NCI-H774 (cell line): ENCODE measurements at regions not wholly inside any gene's neighbourhood (a gene's known extent, or its start where the extent isn't known, plus 50 kb on each side); places are given as distances from the start of the nearest gene placed in this dataset.

Source experiments
- DNase-seq: peaks from one replicate; lab custom pipeline; 2025; lab: John Stamatoyannopoulos, UW

DNA sequence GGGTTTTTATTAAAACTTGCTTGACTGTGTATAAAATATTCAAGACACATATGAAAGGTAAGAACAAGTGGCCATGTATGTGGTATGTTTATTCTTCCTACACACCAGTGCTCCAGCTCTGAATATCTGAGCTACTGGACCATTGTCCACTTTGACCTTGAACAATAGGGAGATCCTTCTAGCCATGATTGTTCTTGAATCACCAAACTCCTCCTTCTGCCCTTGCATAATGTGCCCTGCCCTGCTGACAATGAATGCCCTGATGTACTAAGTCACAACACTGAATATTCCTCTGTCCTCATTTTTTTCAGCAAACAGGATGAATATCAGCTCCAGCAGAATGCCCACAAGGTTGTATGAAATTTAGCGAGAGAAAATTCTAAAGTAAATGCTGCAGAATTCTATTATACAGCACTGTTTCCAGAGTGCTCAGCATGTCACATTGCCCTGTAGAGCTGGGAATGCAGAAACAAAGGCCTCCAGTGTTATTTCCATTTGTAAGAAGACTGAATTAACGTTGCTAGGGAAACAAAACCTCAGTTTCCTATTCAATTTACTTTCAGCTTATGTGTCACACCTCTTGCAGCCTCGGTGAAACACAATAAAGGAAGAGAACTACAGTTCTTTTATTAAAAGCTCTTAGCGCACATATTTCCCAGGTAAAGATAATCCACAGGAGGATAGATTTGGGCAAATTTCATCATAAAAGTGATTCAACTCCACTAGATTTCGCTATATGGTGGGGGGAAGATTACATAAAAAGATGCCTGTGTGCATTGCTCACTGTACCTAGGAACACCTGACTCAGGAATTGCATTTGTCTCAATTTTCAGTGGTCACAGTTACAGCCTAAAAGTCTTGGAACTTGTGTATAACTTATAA lies 187.4 kb upstream of the ATP1B1 start:
- DNase-seq = peak; percentile 16

DNA sequence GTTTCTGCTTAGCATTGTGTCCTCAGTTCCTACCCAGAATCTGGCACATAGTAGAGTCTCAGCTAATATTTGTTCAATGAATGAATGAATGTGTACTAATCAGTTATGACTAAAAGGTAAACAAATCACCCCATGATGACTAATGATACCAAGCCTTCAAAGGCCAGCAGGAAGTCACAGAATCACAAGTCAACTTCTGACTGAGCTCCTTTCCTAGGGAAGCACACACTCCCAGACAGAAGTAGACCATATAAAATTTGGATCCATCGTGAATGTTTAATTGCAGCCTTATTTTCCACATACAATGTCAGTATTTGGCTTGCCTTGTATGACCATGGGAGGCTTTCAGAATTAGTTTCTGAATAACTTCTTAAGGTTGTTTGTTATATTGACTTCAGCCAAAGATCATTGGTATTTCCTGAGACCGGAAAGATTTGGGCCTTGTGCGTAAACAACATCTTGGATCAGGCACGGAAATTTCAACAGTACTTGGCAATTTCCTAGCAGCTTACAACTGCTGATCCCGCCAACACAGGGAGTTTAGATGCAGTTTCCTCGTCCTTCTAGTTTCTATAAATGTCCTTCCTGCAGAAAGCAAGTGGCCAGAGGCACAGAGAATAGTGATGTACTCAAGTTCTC lies 185.9 kb upstream of the ATP1B1 start:
- no peak for DNase-seq

GRCh38 chr1:168921629-168922028 lies 184.9 kb upstream of the ATP1B1 start:
- no peak for DNase-seq

DNA sequence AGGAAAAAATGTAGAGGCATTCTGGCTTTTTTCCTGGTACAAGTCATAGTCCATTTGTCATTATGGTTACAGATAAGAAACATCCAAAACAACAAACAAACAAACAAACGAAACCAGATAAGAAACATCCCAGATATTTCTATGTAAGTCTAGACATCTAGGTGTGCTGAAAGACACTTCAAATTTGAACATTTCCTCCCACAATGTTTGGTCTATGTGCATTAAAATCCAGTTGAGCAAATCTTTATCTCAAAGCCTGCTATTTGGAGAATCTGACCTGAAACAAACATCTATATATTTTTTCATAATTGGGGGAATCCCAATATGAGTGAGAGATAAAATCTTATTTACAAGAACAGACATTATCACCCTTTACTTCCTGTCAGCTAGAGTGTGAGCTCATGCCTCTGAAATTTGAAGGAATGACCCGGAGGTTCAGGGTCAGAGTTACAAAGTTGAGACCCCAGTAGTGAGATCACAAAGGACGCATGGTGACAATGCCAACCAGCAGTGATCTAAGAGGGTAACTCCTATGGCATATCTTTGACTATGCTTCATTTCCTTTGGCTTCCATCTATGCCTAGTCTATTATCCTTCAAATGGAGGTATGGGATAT lies 182.9 kb upstream of the ATP1B1 start:
- DNase-seq = no peak

DNA sequence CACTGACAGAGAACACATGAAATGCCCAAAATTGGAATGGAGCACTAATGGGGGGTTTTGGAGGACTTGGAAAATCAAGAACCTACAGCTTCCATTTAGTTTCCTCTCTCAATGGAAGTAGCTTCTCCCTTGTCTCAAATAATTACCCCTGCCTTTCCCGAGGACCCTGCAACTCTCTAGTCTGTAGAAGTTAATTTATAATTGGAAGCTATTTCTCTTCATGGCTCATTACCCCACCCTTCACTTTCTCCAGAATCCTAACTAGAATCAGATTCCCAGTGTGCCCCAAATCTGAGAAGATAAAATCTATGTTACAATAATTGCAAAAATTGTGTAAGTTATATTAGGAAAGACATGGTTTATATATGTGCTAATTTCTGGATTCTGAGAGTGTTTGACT lies 181.5 kb upstream of the ATP1B1 start:
- no peak for DNase-seq

DNA sequence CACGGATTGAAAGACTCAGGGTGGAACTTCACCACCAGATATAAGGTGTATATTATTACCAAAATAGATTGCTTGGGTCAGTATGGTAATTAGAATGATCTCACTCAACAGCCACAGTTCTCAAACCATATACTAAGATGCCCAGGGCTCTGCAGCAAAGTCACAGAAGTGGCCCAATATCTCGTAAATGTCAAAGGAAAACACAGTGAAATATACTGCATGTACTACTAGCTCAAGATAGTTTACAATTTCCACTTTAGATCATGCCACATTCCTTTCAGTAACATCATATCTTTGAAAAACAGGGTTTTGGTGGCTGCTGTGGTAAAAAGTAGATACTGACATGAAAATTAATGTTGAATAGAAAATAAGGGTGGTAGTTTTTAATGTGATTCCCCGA lies 180.3 kb upstream of the ATP1B1 start:
- DNase-seq = no peak

DNA sequence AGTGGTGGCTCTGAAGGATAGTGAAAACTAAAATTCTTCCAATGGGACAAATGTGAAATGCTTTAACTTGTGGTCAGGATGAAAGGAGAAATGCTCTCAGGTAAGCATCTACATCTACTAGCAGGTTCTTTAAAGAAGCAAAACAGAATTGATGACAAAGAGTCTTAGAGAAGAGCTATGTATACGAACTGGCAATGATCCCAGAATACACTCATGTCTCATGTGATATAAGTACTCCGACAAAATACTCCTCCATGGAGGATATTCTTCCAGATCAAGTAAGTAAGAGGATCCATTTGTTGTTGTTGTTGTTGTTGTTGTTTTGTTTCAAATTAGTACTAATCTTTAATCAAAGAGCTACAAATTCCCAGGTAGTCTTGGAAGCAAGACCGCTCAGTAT lies 174.0 kb upstream of the ATP1B1 start:
- DNase-seq = no peak

- no peak for DNase-seq
Observed at GRCh38 chr1:168933141-168933805, 173.2 kb upstream of the ATP1B1 start.

GRCh38 chr1:168939110-168939946 lies 167.2 kb upstream of the ATP1B1 start:
- DNase-seq = peak; percentile 34

DNA sequence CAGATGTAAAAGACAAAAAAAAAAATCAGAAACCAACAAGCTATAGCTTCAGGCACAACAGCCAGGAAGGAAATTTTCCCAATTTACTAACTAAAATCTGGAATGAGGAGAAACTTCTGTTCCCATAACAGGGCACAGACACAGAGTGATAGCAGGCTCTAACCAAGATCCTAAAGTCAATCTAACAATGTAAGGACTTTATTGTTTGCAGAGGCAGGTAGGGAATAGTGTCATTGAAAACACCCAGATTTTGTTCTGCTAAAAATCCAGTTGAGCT lies 166.6 kb upstream of the ATP1B1 start:
- no peak for DNase-seq

DNA sequence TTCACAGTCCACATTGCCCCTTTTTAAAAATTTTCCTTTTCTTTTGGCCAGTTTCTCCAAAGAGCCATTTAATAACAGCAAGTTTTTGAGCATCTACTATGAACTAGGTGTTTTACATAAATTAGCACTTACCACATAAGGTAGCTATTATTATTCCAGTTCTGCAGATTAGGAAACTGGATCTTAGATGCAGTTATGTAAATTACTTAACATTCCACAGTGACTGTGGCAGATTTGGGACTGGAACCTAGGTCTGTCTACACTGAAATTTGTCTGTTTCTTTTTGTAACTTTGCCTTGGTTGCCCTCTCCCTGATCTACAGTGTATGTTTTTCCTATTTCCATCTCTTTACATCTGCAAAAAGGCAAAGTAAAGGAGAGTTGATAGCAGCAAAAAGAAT lies 164.8 kb upstream of the ATP1B1 start:
- DNase-seq = no peak

DNA sequence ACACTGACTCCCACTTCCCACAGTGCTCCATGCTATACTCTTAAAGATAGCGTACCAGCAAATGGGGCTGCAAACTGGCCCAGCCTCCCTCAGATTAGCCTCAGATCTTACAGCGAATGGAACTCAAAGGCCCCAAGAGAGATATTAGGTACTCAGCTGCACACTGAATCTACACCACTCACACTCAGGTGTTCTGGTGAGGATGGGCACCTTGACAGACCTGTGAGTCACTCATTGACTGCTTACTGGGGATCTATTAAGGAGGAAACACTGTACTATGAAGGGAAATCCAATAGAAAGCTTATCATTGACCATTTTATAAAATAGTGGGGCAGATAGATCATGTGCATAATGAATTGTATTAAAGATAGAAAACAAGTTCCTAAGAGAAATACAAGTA lies 164.3 kb upstream of the ATP1B1 start:
- no peak for DNase-seq

DNA sequence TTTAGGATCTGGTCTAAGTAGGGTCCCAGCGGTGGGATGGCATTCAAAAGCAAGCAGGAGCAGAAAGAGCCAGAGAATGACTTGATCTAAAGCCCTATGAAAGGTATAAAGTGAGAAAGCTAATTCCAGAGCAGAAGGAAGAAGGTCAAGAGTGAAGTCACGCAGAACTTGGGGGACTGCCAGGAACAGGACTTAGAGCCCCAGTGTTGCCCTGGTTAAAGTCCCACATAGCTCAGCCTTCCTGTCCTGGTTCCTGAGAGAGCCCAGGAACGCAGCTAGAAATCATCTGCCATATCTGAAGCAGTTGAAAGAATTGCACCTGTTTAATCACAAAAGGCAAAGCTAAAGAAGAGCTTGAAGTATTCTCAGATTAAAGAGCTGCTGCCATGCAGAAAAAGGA lies 160.6 kb upstream of the ATP1B1 start:
- DNase-seq = no peak

DNA sequence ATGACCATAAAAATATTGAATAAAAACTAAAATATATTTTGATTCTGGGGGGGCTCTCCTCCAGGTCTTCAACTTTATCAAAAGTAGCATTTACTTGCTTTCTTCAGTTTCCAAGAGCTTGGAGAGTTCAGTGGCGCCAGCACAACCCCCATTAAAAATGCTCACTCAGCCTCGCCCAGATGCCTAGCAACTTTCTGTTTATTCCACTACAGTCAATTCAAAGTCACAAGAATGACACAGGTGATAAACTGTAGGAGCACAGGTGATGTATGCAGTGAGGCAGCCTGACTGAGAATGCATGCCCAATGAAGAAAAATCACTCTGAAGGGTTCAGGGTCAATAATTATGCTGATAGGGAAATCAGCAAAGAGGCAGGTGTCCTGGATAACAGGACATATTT lies 159.4 kb upstream of the ATP1B1 start:
- DNase-seq = no peak

GRCh38 chr1:168949672-168950071 lies 156.8 kb upstream of the ATP1B1 start:
- no peak for DNase-seq

DNA sequence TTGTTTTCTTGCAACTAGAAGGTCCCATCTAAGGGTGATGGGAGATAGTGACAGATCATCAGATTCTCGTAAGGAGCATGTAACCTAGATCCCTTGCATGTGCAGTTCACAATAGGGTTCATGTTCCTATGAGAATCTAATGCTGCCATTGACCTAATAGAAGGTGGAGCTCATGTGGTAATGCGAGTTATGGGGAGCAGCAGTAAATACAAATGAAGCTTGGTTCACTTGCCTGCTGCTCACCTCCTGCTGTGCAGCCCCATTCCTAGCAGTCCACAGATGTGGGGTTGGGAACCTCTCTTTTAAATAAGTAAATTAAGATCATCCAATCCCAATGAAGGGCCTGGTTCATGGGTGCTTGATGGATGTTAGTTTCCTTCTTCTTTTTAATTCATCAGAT lies 148.7 kb upstream of the ATP1B1 start:
- DNase-seq = no peak

- DNase-seq = no peak
Observed at GRCh38 chr1:168958562-168959289, 147.8 kb upstream of the ATP1B1 start.

GRCh38 chr1:168959382-168959781 lies 147.1 kb upstream of the ATP1B1 start:
- DNase-seq = no peak

- DNase-seq = no peak
Observed at GRCh38 chr1:168960114-168960513, 146.4 kb upstream of the ATP1B1 start.

- no peak for DNase-seq
Observed at GRCh38 chr1:168960595-168960994, 145.9 kb upstream of the ATP1B1 start.

DNA sequence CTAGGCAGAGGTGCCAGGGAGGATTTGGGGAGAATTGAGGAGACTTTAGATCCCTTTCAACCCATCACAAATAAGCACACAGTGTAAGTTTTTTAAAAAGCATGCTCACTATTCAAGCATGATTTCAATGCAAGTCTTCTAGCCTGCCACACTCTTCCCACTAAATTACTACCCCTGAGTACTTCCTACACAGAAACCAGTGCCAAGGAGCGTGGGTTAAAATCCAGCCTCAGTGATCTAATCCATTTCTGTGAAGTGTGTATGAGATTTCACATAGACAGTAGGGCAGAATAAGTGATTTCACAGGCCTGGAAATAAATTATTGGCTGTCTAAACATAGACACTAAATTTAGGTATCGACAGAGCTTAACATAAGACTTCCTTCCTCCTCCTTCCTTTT lies 142.9 kb upstream of the ATP1B1 start:
- DNase-seq = no peak
